ENCODE measurements at regions not wholly inside any gene's neighbourhood (a gene's known extent, or its start where the extent isn't known, plus 50 kb on each side); places are given as distances from the start of the nearest gene placed in this dataset.

DNA sequence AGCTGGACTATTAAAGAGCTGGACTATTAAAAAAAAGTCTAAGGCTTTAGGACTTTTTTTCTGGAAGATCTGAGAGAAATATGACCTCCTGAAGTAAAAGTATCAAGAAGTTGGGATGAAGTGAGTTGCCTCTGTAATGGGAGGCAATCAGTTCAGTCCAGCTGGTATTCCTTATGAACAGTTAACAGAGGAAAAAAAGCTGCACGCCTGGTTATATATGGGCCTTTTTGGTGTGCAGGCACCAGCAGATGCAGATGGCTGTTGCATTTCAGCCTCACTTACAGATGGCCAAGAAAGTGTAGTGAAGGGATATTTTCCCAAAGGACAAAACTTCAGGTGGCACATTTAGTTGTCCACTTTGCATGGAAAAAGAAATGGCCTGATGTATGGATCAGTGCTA, 70.3 kb upstream of the ELOVL5 start:
- TF ChIP-seq POLR2AphosphoS5 (IDR thresholded peaks at IDR 0.05; ENCODE audit: low read depth), result no peak
- no peak for TF ChIP-seq CTCF (IDR thresholded peaks at IDR 0.05; ENCODE audit: insufficient read depth, low read length)
